Stomach (tissue), 8 donors: ENCODE measurements at regions not wholly inside any gene's neighbourhood (a gene's known extent, or its start where the extent isn't known, plus 50 kb on each side); places are given as distances from the start of the nearest gene placed in this dataset.
A peak's percentile ranks its signal among the peaks of the same experiment; 100 is the strongest.

Experiments
- DNase-seq, 2 donors: peaks; one replicate each; pipeline versions ENCODE4 v3.0.0 to v3.0.0-alpha.2; 2013 to 2019
- H3K27ac ChIP-seq, 5 donors: fragments of 200-600 bp in 4 of 5; sonication (generic) in 4 of 5; one replicate each; pipeline ENCODE4 v1.5.1; 2013 to 2019; ENCODE audit warnings: mild to moderate bottlenecking in 1 of 5, moderate library complexity in 1 of 5
- H3K27me3 ChIP-seq, 3 donors: fragments of 200-600 bp; sonication (generic); one replicate each; pipeline ENCODE4 v1.5.1; 2017 to 2019; ENCODE audit warnings: mixed run types in 1 of 3
- H3K36me3 ChIP-seq, 4 donors: fragments of 200-600 bp; sonication (generic); 1 replicate in 3 of 4; 2 replicates in 1 of 4; pipeline ENCODE4 v1.5.1; 2016 to 2019
- H3K4me1 ChIP-seq, 4 donors: fragments of 200-600 bp; sonication (generic); one replicate each; pipeline ENCODE4 v1.5.1; 2016 to 2019
- H3K4me3 ChIP-seq, 4 donors: fragments of 200-600 bp; sonication (generic) in 3 of 4; one replicate each; pipeline ENCODE4 v1.5.1; 2016 to 2019; ENCODE audit warnings: mild to moderate bottlenecking in 1 of 4
- H3K9me3 ChIP-seq, 4 donors: fragments of 200-600 bp; sonication (generic); one replicate each; pipeline ENCODE4 v1.5.1; 2016 to 2019
- CTCF ChIP-seq, 7 experiments: fragments of 450-650 bp in 4 of 7; fragments of 200-600 bp in 3 of 7; sonication (generic) in 3 of 7; IDR thresholded peaks; one replicate each; pipeline ENCODE4 v1.5.1; 2016 to 2019; ENCODE audit warnings: antibody characterized with exemption in 7 of 7, control low read depth in 2 of 7, mild to moderate bottlenecking in 1 of 7
- EP300 ChIP-seq: sonication (generic); formaldehyde crosslinking; IDR thresholded peaks from one replicate; pipeline ENCODE4 v1.6.1; 2017; ENCODE audit warnings: antibody characterized with exemption
- POLR2A ChIP-seq, 4 donors: fragments of 450-650 bp; IDR thresholded peaks; one replicate each; pipeline ENCODE4 v1.6.1; 2016; ENCODE audit warnings: antibody characterized with exemption in 4 of 4, control low read depth in 2 of 4, mild to moderate bottlenecking in 1 of 4, moderate library complexity in 1 of 4
- POLR2AphosphoS5 ChIP-seq, 3 donors: sonication (generic); formaldehyde crosslinking; IDR thresholded peaks; one replicate each; pipeline ENCODE4 v1.6.1; 2016; ENCODE audit warnings: antibody characterized with exemption in 3 of 3
- WGBS, 5 donors: extraction: QIAGEN DNeasy Blood & Tissue Kit in 3 of 5; methylation state at CpG; one replicate each; pipeline versions ENCODE4 v1.1.5 to v1.1.7; 2013 to 2018; 5-methylcytosine and 5-hydroxymethylcytosine counted together
- intact Hi-C: fragments of 100-400 bp; cut with DNase I; formaldehyde crosslinking; loops from one replicate; pipeline ENCODE4 v1.15.1; 2023; ENCODE audit warnings: low total_unique reads
- donor health status: healthy with polysubstance abuse.
- donor health status: Bipolar disorder and iron deficiency.
- donor health status: healthy.

- Histone ChIP-seq H3K27ac (no peak overlapping the region), H3K4me1 (peaks cover 0 to 4% (median 0%) of the 10 kb centered on the region in 4 donors), H3K4me3 (no peak overlapping the region), H3K27me3 (peaks cover 0 to 9% (median 0%) of the 10 kb centered on the region in 3 donors), H3K36me3 (no peaks in the 10 kb centered on the region), H3K9me3 (no peaks in the 10 kb centered on the region)
- WGBS, 5 donors: 85 to 91% (median 89%) methylated on average over 7 of the region's 7 CpGs
- no peak for DNase-seq
- TF ChIP-seq POLR2A (IDR thresholded peaks at IDR 0.05): no peak
- no peak for TF ChIP-seq EP300
- no peak for TF ChIP-seq CTCF (IDR thresholded peaks at IDR 0.05)
- TF ChIP-seq POLR2AphosphoS5 (IDR thresholded peaks at IDR 0.05): no peak
- intact Hi-C loops: no loop called here
These were observed 288.1 kb downstream of the MYCN start for GRCh38 chr2:16228471-16228870.

DNA sequence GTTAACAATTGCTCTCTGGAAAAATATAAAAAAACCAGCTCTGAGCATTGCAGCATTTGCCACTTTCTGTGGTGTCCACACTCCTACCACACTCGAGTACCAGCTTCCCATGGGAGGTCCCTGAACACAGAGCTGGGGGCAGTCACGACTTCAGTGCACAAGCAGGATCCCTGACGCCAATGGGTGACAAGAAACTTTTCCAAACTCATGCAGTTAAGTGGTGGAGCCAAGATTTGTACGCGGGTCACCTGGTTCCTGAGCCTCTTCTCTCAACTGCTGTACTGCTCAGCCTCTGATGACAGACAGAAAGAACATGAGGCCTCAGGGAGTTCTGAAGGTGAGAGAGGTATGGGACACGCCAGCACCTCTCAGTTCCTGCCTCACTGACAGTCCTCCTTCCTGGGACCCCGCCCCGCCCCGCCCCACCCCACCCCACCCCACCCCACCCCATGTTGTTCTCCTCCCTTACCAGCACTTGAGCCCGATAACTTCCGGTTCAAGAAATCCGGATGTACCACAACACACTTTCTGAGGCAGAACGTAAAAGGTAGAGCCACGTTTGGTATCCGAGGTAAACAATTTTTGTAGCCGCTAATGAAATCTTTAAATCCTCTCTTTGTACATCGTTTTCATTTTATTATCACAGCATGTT is 287.6 kb downstream of the MYCN start:
- H3K4me3 ChIP-seq: no peak overlapping the region
- H3K27me3 ChIP-seq: peaks cover 0 to 9% (median 0%) of the 10 kb centered on the region in 3 donors
- H3K36me3 ChIP-seq: no peaks in the 10 kb centered on the region
- no peaks in the 10 kb centered on the region for H3K9me3 ChIP-seq
- DNase-seq: no peak
- WGBS, 5 donors: 74 to 83% (median 79%) methylated on average over 16 to 17 of the region's 17 CpGs
- H3K27ac ChIP-seq: no peak overlapping the region
- intact Hi-C loops: no loop called here
- TF ChIP-seq POLR2AphosphoS5 (IDR thresholded peaks at IDR 0.05): no peak
- TF ChIP-seq EP300: no peak
- TF ChIP-seq CTCF (IDR thresholded peaks at IDR 0.05): no peak
- TF ChIP-seq POLR2A (IDR thresholded peaks at IDR 0.05): no peak
- peaks cover 0 to 4% (median 0%) of the 10 kb centered on the region in 4 donors for H3K4me1 ChIP-seq

- Histone ChIP-seq H3K9me3 (no peaks in the 10 kb centered on the region), H3K4me1 (peaks cover 0 to 4% (median 0%) of the 10 kb centered on the region in 4 donors), H3K4me3 (no peak overlapping the region), H3K27ac (no peak overlapping the region), H3K36me3 (no peaks in the 10 kb centered on the region), H3K27me3 (peaks cover 0 to 9% (median 0%) of the 10 kb centered on the region in 3 donors)
- TF ChIP-seq CTCF (IDR thresholded peaks at IDR 0.05) (no peak), POLR2A (IDR thresholded peaks at IDR 0.05) (no peak), POLR2AphosphoS5 (IDR thresholded peaks at IDR 0.05) (no peak), EP300 (no peak)
- intact Hi-C loops: no loop called here
- WGBS, 5 donors: 60 to 72% (median 63%) methylated on average over 21 of the region's 21 CpGs
- DNase-seq: peak in 1 of 2 donors; percentile 50
These were observed 286.8 kb downstream of the MYCN start for GRCh38 chr2:16226943-16227664.

DNA sequence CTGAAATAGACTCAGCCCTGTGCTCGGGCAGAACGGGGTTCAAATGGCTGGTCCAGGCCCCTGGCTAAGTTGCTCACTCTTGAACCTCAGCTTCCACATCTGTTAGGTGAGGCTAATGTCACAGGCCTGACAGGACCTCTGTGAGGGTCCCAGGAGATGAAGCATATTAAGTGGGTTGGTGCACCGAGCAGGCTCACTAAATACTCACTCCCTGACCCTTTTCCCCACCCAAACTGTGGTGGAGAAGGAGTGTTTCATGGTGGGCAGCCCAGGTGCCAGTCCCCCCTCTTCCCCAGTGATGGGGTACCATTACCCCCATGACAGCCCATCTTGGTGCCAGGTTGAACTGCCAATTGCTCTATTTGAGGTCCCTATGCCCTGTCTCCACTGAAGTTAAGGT is 286.0 kb downstream of the MYCN start:
- no peak for TF ChIP-seq CTCF (IDR thresholded peaks at IDR 0.05)
- no peak for TF ChIP-seq POLR2A (IDR thresholded peaks at IDR 0.05)
- no peak for TF ChIP-seq EP300
- TF ChIP-seq POLR2AphosphoS5 (IDR thresholded peaks at IDR 0.05): no peak
- no peak for DNase-seq
- no peak overlapping the region for H3K4me3 ChIP-seq
- 74 to 87% (median 81%) methylated on average over 3 of the region's 3 CpGs for WGBS, 5 donors
- intact Hi-C loops: no loop called here
- peaks cover 0 to 4% (median 0%) of the 10 kb centered on the region in 4 donors for H3K4me1 ChIP-seq
- no peaks in the 10 kb centered on the region for H3K9me3 ChIP-seq
- peaks cover 0 to 9% (median 0%) of the 10 kb centered on the region in 3 donors for H3K27me3 ChIP-seq
- no peaks in the 10 kb centered on the region for H3K36me3 ChIP-seq
- no peak overlapping the region for H3K27ac ChIP-seq
